ENCODE measurements at regions not wholly inside any gene's neighbourhood (a gene's known extent, or its start where the extent isn't known, plus 50 kb on each side); places are given as distances from the start of the nearest gene placed in this dataset.

- H3K36me3 Mint-ChIP-seq (ENCODE audit: insufficient read depth, unreplicated experiment) = no peaks in the 10 kb centered on the region
- no TSS peak for BruUV-seq (replicated peaks)
- DNase-seq (ENCODE audit: unreplicated experiment) = no peak
- no peak overlapping the region for H3K4me3 Mint-ChIP-seq (ENCODE audit: unreplicated experiment)
- CTCF ChIA-PET = interaction anchor here (0.6 to 1.4 kb wide), 4 partner anchors 46 to 1348 kb away, joined by 3 to 5 read pairs (median 4); partner anchors contain the start of gene BNIP1
- intact Hi-C loops (cut with micrococcal nuclease) = no loop called here
- H3K4me1 Mint-ChIP-seq (ENCODE audit: insufficient read depth, unreplicated experiment) = peaks cover 7% of the 10 kb centered on the region
- H3K27me3 Mint-ChIP-seq (ENCODE audit: insufficient read depth, unreplicated experiment) = peaks cover 11% of the 10 kb centered on the region
- H3K27ac Mint-ChIP-seq (ENCODE audit: low read depth, unreplicated experiment) = no peak overlapping the region
- TF ChIP-seq CTCF (IDR thresholded peaks at IDR 0.05; ENCODE audit: unreplicated experiment) = no peak
- peaks cover 7% of the 10 kb centered on the region for H3K9me3 Mint-ChIP-seq (ENCODE audit: unreplicated experiment)
- POLR2A ChIA-PET = interaction anchor here (0.6 to 0.9 kb wide), 2 partner anchors 15 to 90 kb away, joined by 3 to 4 read pairs; no protein-coding TSS in a partner anchor
Observed at GRCh38 chr5:173670130-173670651, 53.7 kb upstream of the BOD1 start.

GRCh38 chr5:173670791-173671120, 54.3 kb upstream of the BOD1 start:
- Mint-ChIP-seq H3K27me3 (ENCODE audit: insufficient read depth, unreplicated experiment) (peaks cover 11% of the 10 kb centered on the region), H3K4me3 (ENCODE audit: unreplicated experiment) (no peak overlapping the region), H3K27ac (ENCODE audit: low read depth, unreplicated experiment) (no peak overlapping the region), H3K9me3 (ENCODE audit: unreplicated experiment) (peaks cover 7% of the 10 kb centered on the region), H3K36me3 (ENCODE audit: insufficient read depth, unreplicated experiment) (no peaks in the 10 kb centered on the region), H3K4me1 (ENCODE audit: insufficient read depth, unreplicated experiment) (peaks cover 7% of the 10 kb centered on the region)
- ChIA-PET CTCF (interaction anchor here (0.6 to 1.4 kb wide), 3 partner anchors 10 to 446 kb away, joined by 4 read pairs; no protein-coding TSS in a partner anchor), POLR2A (interaction anchor here (0.6 to 0.9 kb wide), 2 partner anchors 16 to 826 kb away, joined by 3 to 4 read pairs; no protein-coding TSS in a partner anchor)
- TF ChIP-seq CTCF (IDR thresholded peaks at IDR 0.05; ENCODE audit: unreplicated experiment) = no peak
- no TSS peak for BruUV-seq (replicated peaks)
- DNase-seq (ENCODE audit: unreplicated experiment) = no peak
- intact Hi-C loops (cut with micrococcal nuclease) = no loop called here

- BruUV-seq (replicated peaks) = no TSS peak
- peaks cover 11% of the 10 kb centered on the region for H3K27me3 Mint-ChIP-seq (ENCODE audit: insufficient read depth, unreplicated experiment)
- no peaks in the 10 kb centered on the region for H3K36me3 Mint-ChIP-seq (ENCODE audit: insufficient read depth, unreplicated experiment)
- H3K27ac Mint-ChIP-seq (ENCODE audit: low read depth, unreplicated experiment) = no peak overlapping the region
- DNase-seq (ENCODE audit: unreplicated experiment) = no peak
- no peak for TF ChIP-seq CTCF (IDR thresholded peaks at IDR 0.05; ENCODE audit: unreplicated experiment)
- H3K4me3 Mint-ChIP-seq (ENCODE audit: unreplicated experiment) = no peak overlapping the region
- peaks cover 7% of the 10 kb centered on the region for H3K4me1 Mint-ChIP-seq (ENCODE audit: insufficient read depth, unreplicated experiment)
- ChIA-PET CTCF (interaction anchor here (0.8 to 1.4 kb wide), 4 partner anchors 11 to 974 kb away, joined by 3 to 4 read pairs (median 4); no protein-coding TSS in a partner anchor), POLR2A (interaction anchor here (0.6 kb wide), 1 partner anchor 827 kb away, joined by 4 read pairs; no protein-coding TSS in a partner anchor)
- H3K9me3 Mint-ChIP-seq (ENCODE audit: unreplicated experiment) = peaks cover 7% of the 10 kb centered on the region
- intact Hi-C loops (cut with micrococcal nuclease) = no loop called here
Observed at GRCh38 chr5:173671121-173671949, 54.9 kb upstream of the BOD1 start.

GRCh38 chr5:173672166-173672565, 55.7 kb upstream of the BOD1 start:
- no peak overlapping the region for H3K27ac Mint-ChIP-seq (ENCODE audit: low read depth, unreplicated experiment)
- ChIA-PET POLR2A (no interaction called here), CTCF (interaction anchor here (0.6 to 0.9 kb wide), 2 partner anchors 17 to 304 kb away, joined by 4 read pairs; no protein-coding TSS in a partner anchor)
- intact Hi-C loops (cut with micrococcal nuclease) = no loop called here
- no peaks in the 10 kb centered on the region for H3K36me3 Mint-ChIP-seq (ENCODE audit: insufficient read depth, unreplicated experiment)
- H3K9me3 Mint-ChIP-seq (ENCODE audit: unreplicated experiment) = peaks cover 7% of the 10 kb centered on the region
- TF ChIP-seq CTCF (IDR thresholded peaks at IDR 0.05; ENCODE audit: unreplicated experiment) = no peak
- H3K4me1 Mint-ChIP-seq (ENCODE audit: insufficient read depth, unreplicated experiment) = peaks cover 7% of the 10 kb centered on the region
- no TSS peak for BruUV-seq (replicated peaks)
- peaks cover 11% of the 10 kb centered on the region for H3K27me3 Mint-ChIP-seq (ENCODE audit: insufficient read depth, unreplicated experiment)
- DNase-seq (ENCODE audit: unreplicated experiment) = no peak
- H3K4me3 Mint-ChIP-seq (ENCODE audit: unreplicated experiment) = no peak overlapping the region
